HCT116 (cell line): ENCODE measurements at regions not wholly inside any gene's neighbourhood (a gene's known extent, or its start where the extent isn't known, plus 50 kb on each side); places are given as distances from the start of the nearest gene placed in this dataset.

Source experiments
- ATAC-seq: fragments of 200-7000 bp; cut with Tn5 transposase; 2 replicates; pipeline ENCODE4 v1.9.1; 2020; ENCODE audit warnings: mild to moderate bottlenecking, moderate library complexity
- BruUV-seq: library from RNA; stranded (reverse); fragments of 400-500 nt; replicated peaks from 2 replicates; lab custom pipeline; 2021; lab: Mats Ljungman, UMichigan
- CTCF ChIA-PET: fragments of 300-600 bp; sonication (Branson Sonifier 250); formaldehyde crosslinking; loops from one replicate; lab custom pipeline; 2021; ENCODE audit warnings: antibody characterized with exemption; lab: Charles Lee
- POLR2A ChIA-PET: fragments of 300-600, 350-600 bp; sonication (Branson Sonifier 250); formaldehyde crosslinking; loops from one replicate; lab custom pipeline; 2021; ENCODE audit warnings: antibody characterized with exemption; lab: Charles Lee
- RAD21 ChIA-PET, 2 experiments: fragments of 300-600 bp; sonication (Branson Sonifier 250); formaldehyde crosslinking; loops; one replicate each; lab custom pipeline; 2023; ENCODE audit warnings: low total read pairs in 2 of 2; ENCODE audit not compliant: uncharacterized antibody in 2 of 2, unreplicated experiment in 2 of 2, low non-redundant PET in 1 of 2; lab: Charles Lee
- DNase-seq: peaks from one replicate; pipeline ENCODE4 v3.0.0-alpha.2; 2010; ENCODE audit warnings: low read depth, low spot score
- H2AFZ ChIP-seq: fragments of 200-600 bp; shearing (Covaris generic), sonication (generic); 2 replicates; pipeline ENCODE4 v1.6.1; 2017; ENCODE audit warnings: low read depth, mixed run types, mixed read lengths, antibody characterized with exemption, low read length; ENCODE audit not compliant: poor library complexity, severe bottlenecking
- H3K27ac ChIP-seq: 2 replicates; pipeline ENCODE4 v1.5.1; 2012; ENCODE audit warnings: low read depth, low read length
- H3K27me3 ChIP-seq: fragments of 200-600 bp; sonication (generic); 2 replicates; pipeline ENCODE4 v1.6.1; 2016; ENCODE audit warnings: mixed run types, low read length, mixed read lengths; ENCODE audit not compliant: insufficient read depth
- H3K36me3 ChIP-seq, 2 experiments: fragments of 200-500 bp in 1 of 2; fragments of 200-600 bp in 1 of 2; sonication (Bioruptor generic) in 1 of 2; sonication (generic) in 1 of 2; 2 replicates each; pipeline versions ENCODE4 v1.5.1 to v1.6.1; 2014 to 2016; ENCODE audit warnings: low read length in 2 of 2, inconsistent platforms in 1 of 2, mixed read lengths in 1 of 2, mixed run types in 1 of 2; ENCODE audit not compliant: insufficient read depth in 2 of 2, control insufficient read depth in 1 of 2
- H3K4me1 ChIP-seq, 2 experiments: fragments of 200-600 bp in 1 of 2; sonication (generic) in 1 of 2; 2 replicates each; pipeline versions ENCODE4 v1.5.1 to v1.6.1; 2012 to 2017; ENCODE audit warnings: low read length in 2 of 2, inconsistent platforms in 1 of 2, mild to moderate bottlenecking in 1 of 2, mixed read lengths in 1 of 2, mixed run types in 1 of 2, moderate library complexity in 1 of 2; ENCODE audit not compliant: insufficient read depth in 2 of 2, control insufficient read depth in 1 of 2
- H3K4me2 ChIP-seq: fragments of 200-600 bp; sonication (generic); 2 replicates; pipeline ENCODE4 v1.6.1; 2017; ENCODE audit warnings: mixed run types, low read length, mixed read lengths
- H3K4me3 ChIP-seq, 2 experiments: fragments of 200-600 bp in 1 of 2; sonication (generic) in 1 of 2; replicated peaks in 1 of 2; 2 replicates each; pipeline ENCODE4 v1.5.1; 2011 to 2016; ENCODE audit warnings: low read length in 2 of 2, control low read depth in 1 of 2, low read depth in 1 of 2, mild to moderate bottlenecking in 1 of 2, mixed read lengths in 1 of 2, mixed run types in 1 of 2
- H3K79me2 ChIP-seq: fragments of 200-600 bp; sonication (generic); 2 replicates; pipeline ENCODE4 v1.6.1; 2017; ENCODE audit warnings: mild to moderate bottlenecking, mixed run types, low read length, moderate library complexity, mixed read lengths; ENCODE audit not compliant: insufficient read depth
- H3K9ac ChIP-seq: fragments of 200-600 bp; sonication (generic); 2 replicates; pipeline ENCODE4 v1.6.1; 2016; ENCODE audit warnings: low read length, mixed read lengths
- H3K9me2 ChIP-seq: fragments of 200-600 bp; sonication (generic), shearing (Covaris generic); 2 replicates; pipeline ENCODE4 v1.6.1; 2017; ENCODE audit warnings: mixed run types, mild to moderate bottlenecking, moderate library complexity; ENCODE audit not compliant: insufficient read depth
- H3K9me3 ChIP-seq, 2 experiments: fragments of 200-500 bp in 1 of 2; fragments of 200-600 bp in 1 of 2; sonication (Bioruptor generic) in 1 of 2; sonication (generic) in 1 of 2; 2 replicates each; pipeline ENCODE4 v1.6.1; 2014 to 2017; ENCODE audit warnings: low read length in 2 of 2, mixed read lengths in 2 of 2, inconsistent platforms in 1 of 2, low read depth in 1 of 2, mild to moderate bottlenecking in 1 of 2, mixed run types in 1 of 2, moderate library complexity in 1 of 2; ENCODE audit not compliant: control insufficient read depth in 1 of 2, insufficient read depth in 1 of 2
- H4K20me1 ChIP-seq: fragments of 200-600 bp; sonication (generic), shearing (Covaris generic); 2 replicates; pipeline ENCODE4 v1.6.1; 2017; ENCODE audit warnings: mixed run types, mild to moderate bottlenecking, moderate library complexity; ENCODE audit not compliant: insufficient read depth
- CEBPB ChIP-seq: IDR thresholded peaks from 2 replicates; pipeline ENCODE4 v1.6.1; 2012; ENCODE audit warnings: low read depth
- EZH2phosphoT487 ChIP-seq: fragments of 200-600 bp; IDR thresholded peaks from 2 replicates; pipeline ENCODE4 v1.6.1; 2018; ENCODE audit warnings: antibody characterized with exemption, borderline replicate concordance
- JUND ChIP-seq: IDR thresholded peaks from 2 replicates; pipeline ENCODE4 v1.6.1; 2012
- POLR2A ChIP-seq: IDR thresholded peaks from 2 replicates; pipeline ENCODE4 v1.7.0; 2011; ENCODE audit warnings: borderline replicate concordance; ENCODE audit not compliant: insufficient read depth, insufficient read length; ENCODE audit errors: extremely low read depth
- POLR2AphosphoS5 ChIP-seq: IDR thresholded peaks from 2 replicates; pipeline ENCODE4 v1.6.1; 2011; ENCODE audit warnings: mild to moderate bottlenecking, low read depth, low read length, moderate library complexity
- SIN3A ChIP-seq: IDR thresholded peaks from 2 replicates; pipeline ENCODE4 v1.6.1; 2012; ENCODE audit warnings: low read depth
- SP1 ChIP-seq: IDR thresholded peaks from 2 replicates; pipeline ENCODE4 v1.6.1; 2012; ENCODE audit warnings: low read depth
- SRF ChIP-seq: IDR thresholded peaks from 2 replicates; pipeline ENCODE4 v1.6.1; 2012; ENCODE audit warnings: low read depth
- TCF7L2 ChIP-seq: IDR thresholded peaks from 2 replicates; pipeline ENCODE4 v1.7.0; 2011; ENCODE audit warnings: borderline replicate concordance, inconsistent platforms; ENCODE audit not compliant: insufficient read depth, insufficient read length; ENCODE audit errors: extremely low read depth
- YY1 ChIP-seq: IDR thresholded peaks from 2 replicates; pipeline ENCODE4 v1.6.1; 2011; ENCODE audit warnings: low read length, low read depth, moderate library complexity, mild to moderate bottlenecking; ENCODE audit not compliant: insufficient replicate concordance; ENCODE audit errors: extremely low read depth
- ZFX ChIP-seq: fragments of 450-650 bp; IDR thresholded peaks from 2 replicates; pipeline ENCODE4 v1.6.1; 2017
- intact Hi-C: fragments of 100-400 bp; cut with micrococcal nuclease; formaldehyde crosslinking; loops from 2 replicates; pipeline ENCODE4 v1.10.0; 2022
- TF ChIP-seq, protein P1 (sequence below): IDR thresholded peaks from 2 replicates; pipeline ENCODE4 v1.6.1; 2011; ENCODE audit warnings: mild to moderate bottlenecking, low read length, moderate library complexity; ENCODE audit not compliant: insufficient replicate concordance; ENCODE audit errors: extremely low read depth
- TF ChIP-seq, protein P2 (sequence below): IDR thresholded peaks from 2 replicates; pipeline ENCODE4 v1.6.1; 2012; ENCODE audit warnings: low read depth

DNA sequence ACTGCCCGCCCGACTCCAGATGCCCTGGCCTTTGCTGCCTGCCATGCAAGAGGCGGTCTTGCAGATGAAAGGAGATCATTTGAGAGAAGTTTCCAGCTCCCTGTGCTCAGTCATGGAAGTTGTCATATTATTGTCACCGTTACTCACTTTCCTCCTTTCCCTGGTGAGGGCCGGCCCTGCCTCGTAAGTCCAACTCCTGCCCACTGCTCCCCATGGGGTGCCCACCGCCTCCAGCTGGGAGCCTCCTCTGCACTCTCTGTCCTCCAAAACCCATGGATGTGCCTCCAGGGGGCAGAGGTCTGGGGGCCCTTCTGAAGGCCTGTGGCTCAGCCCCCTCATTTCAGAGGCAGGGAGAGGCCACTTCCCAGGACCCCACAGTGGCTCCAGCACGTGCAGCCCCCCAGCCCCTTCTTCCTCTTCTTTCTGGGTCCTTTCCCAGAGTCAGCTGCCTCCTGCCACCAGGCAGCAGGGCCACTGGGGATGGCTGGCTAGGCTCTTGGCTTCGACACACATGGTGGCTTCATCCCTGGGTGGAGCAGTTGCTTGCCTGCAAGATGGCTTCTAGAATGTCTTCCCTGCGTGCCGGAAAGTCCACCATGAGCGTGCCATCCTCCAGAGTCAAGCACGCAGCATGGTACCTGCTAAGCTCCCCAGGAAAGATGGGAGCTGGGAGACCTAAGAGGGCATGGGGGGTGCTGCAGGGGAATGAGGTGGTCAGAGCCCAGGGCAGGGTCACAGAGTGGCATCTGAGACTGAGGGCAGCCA lies 97.9 kb upstream of the RUNX3 start:
- peaks cover 2 to 17% of the 10 kb centered on the region in 2 experiments for H3K4me1 ChIP-seq
- no peaks in the 10 kb centered on the region for H3K27me3 ChIP-seq
- no peaks in the 10 kb centered on the region for H3K9me3 ChIP-seq
- DNase-seq (no peak), ATAC-seq (no peak)
- TF ChIP-seq, protein P1, sequence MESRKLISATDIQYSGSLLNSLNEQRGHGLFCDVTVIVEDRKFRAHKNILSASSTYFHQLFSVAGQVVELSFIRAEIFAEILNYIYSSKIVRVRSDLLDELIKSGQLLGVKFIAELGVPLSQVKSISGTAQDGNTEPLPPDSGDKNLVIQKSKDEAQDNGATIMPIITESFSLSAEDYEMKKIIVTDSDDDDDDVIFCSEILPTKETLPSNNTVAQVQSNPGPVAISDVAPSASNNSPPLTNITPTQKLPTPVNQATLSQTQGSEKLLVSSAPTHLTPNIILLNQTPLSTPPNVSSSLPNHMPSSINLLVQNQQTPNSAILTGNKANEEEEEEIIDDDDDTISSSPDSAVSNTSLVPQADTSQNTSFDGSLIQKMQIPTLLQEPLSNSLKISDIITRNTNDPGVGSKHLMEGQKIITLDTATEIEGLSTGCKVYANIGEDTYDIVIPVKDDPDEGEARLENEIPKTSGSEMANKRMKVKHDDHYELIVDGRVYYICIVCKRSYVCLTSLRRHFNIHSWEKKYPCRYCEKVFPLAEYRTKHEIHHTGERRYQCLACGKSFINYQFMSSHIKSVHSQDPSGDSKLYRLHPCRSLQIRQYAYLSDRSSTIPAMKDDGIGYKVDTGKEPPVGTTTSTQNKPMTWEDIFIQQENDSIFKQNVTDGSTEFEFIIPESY: no peak
- TF ChIP-seq JUND: no peak
- TF ChIP-seq POLR2AphosphoS5: no peak
- TF ChIP-seq, protein P2, sequence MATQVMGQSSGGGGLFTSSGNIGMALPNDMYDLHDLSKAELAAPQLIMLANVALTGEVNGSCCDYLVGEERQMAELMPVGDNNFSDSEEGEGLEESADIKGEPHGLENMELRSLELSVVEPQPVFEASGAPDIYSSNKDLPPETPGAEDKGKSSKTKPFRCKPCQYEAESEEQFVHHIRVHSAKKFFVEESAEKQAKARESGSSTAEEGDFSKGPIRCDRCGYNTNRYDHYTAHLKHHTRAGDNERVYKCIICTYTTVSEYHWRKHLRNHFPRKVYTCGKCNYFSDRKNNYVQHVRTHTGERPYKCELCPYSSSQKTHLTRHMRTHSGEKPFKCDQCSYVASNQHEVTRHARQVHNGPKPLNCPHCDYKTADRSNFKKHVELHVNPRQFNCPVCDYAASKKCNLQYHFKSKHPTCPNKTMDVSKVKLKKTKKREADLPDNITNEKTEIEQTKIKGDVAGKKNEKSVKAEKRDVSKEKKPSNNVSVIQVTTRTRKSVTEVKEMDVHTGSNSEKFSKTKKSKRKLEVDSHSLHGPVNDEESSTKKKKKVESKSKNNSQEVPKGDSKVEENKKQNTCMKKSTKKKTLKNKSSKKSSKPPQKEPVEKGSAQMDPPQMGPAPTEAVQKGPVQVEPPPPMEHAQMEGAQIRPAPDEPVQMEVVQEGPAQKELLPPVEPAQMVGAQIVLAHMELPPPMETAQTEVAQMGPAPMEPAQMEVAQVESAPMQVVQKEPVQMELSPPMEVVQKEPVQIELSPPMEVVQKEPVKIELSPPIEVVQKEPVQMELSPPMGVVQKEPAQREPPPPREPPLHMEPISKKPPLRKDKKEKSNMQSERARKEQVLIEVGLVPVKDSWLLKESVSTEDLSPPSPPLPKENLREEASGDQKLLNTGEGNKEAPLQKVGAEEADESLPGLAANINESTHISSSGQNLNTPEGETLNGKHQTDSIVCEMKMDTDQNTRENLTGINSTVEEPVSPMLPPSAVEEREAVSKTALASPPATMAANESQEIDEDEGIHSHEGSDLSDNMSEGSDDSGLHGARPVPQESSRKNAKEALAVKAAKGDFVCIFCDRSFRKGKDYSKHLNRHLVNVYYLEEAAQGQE: no peak
- TF ChIP-seq CEBPB: no peak
- TF ChIP-seq TCF7L2: no peak
- no peak for TF ChIP-seq EZH2phosphoT487
- no peak for TF ChIP-seq ZFX
- TF ChIP-seq POLR2A: no peak
- no peak for TF ChIP-seq SRF
- no peak for TF ChIP-seq SP1
- TF ChIP-seq SIN3A: no peak
- no peak for TF ChIP-seq YY1
- CTCF ChIA-PET: interaction anchor here (1.2 kb wide), 1 partner anchor 9 kb away, joined by 5 read pairs; no protein-coding TSS in a partner anchor
- H2AFZ ChIP-seq: no peak overlapping the region
- no peaks in the 10 kb centered on the region for H3K9me2 ChIP-seq
- H3K4me2 ChIP-seq: no peak overlapping the region
- H3K9ac ChIP-seq: no peak overlapping the region
- RAD21 ChIA-PET: no interaction called here
- no peaks in the 10 kb centered on the region for H4K20me1 ChIP-seq
- intact Hi-C loops: no loop called here
- POLR2A ChIA-PET: no interaction called here
- H3K27ac ChIP-seq: no peak overlapping the region
- BruUV-seq: no TSS peak
- H3K79me2 ChIP-seq: no peaks in the 10 kb centered on the region
- H3K4me3 ChIP-seq: no peak overlapping the region
- no peaks in the 10 kb centered on the region for H3K36me3 ChIP-seq
